Heart left ventricle (tissue), 13 donors: ENCODE measurements at regions not wholly inside any gene's neighbourhood (a gene's known extent, or its start where the extent isn't known, plus 50 kb on each side); places are given as distances from the start of the nearest gene placed in this dataset.

ENCODE experiments used
- CTCF ChIP-seq, 12 donors: fragments of 200-600 bp; sonication (generic) in 4 of 12; IDR thresholded peaks; one replicate each; pipeline versions ENCODE4 v1.5.0 to v1.8.0; 2018 to 2022; ENCODE audit warnings: antibody characterized with exemption in 12 of 12, mild to moderate bottlenecking in 5 of 12
- POLR2A ChIP-seq, 2 donors: fragments of 450-650 bp; IDR thresholded peaks; one replicate each; pipeline ENCODE4 v1.6.1; 2017; ENCODE audit warnings: antibody characterized with exemption in 2 of 2, mild to moderate bottlenecking in 2 of 2, moderate library complexity in 2 of 2
- donor health status: ischemic (EF 13 %, LVEDD 7.1; RV severe dilation, severe dysfunction).
- donor health status: DM: no; HTN: yes; CAD: no.
- donor health status: DM: no; HTN: no; CAD: no.
- donor health status: ischemic (EF 25% LVEDD 6.9; RV normal size, moderate dysfunction).
- donor health status: ischemic (EF 25% LVEDD 5.7; RV mildly dilated, moderate dysfunction).
- donor health status: ischemic (EF 35%, LVEDD 5.7; RV mildly dilated, moderate dysfunction).
- donor health status: nonischemic (EF 11% LVEDD 7.7; RV severe dilation, severe dysfunction).
- donor health status: DM: yes; HTN: yes; CAD: no.
- donor health status: PGD.
- donor health status: ischemic (EF 29% LVEDD 5.4; RV normal size, mild dysfunction).
- donor health status: nonischemic (EF 23%, LVEDD 6.1; RV moderate dilation, normal function).

DNA sequence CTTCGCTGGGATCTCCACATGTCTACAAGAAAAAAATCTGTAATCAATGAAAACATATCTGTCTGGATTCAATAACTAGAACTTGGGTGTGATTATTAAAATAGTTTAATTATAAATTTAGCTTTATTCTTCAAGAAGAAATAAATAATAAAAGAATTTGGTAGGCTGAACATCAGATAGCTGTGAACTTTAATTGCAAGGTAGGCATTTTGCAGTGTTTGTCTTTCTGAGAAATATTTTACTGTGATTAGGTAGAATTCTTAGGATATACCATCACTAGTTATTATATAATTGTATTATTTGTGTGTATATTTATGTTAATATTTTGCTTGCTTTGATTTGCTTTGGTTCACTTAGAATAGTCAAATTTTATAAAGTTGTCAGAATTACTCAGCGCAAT is 409.4 kb downstream of the PCDH18 start:
- no peak for TF ChIP-seq CTCF (IDR thresholded peaks at IDR 0.05)
- TF ChIP-seq POLR2A (IDR thresholded peaks at IDR 0.05): no peak
